HCT116 (cell line): ENCODE measurements at regions not wholly inside any gene's neighbourhood (a gene's known extent, or its start where the extent isn't known, plus 50 kb on each side); places are given as distances from the start of the nearest gene placed in this dataset.

Source experiments
- ATAC-seq: fragments of 200-7000 bp; cut with Tn5 transposase; 2 replicates; pipeline ENCODE4 v1.9.1; 2020; ENCODE audit warnings: mild to moderate bottlenecking, moderate library complexity
- BruUV-seq: library from RNA; stranded (reverse); fragments of 400-500 nt; replicated peaks from 2 replicates; lab custom pipeline; 2021; lab: Mats Ljungman, UMichigan
- CTCF ChIA-PET: fragments of 300-600 bp; sonication (Branson Sonifier 250); formaldehyde crosslinking; loops from one replicate; lab custom pipeline; 2021; ENCODE audit warnings: antibody characterized with exemption; lab: Charles Lee
- POLR2A ChIA-PET: fragments of 300-600, 350-600 bp; sonication (Branson Sonifier 250); formaldehyde crosslinking; loops from one replicate; lab custom pipeline; 2021; ENCODE audit warnings: antibody characterized with exemption; lab: Charles Lee
- RAD21 ChIA-PET, 2 experiments: fragments of 300-600 bp; sonication (Branson Sonifier 250); formaldehyde crosslinking; loops; one replicate each; lab custom pipeline; 2023; ENCODE audit warnings: low total read pairs in 2 of 2; ENCODE audit not compliant: uncharacterized antibody in 2 of 2, unreplicated experiment in 2 of 2, low non-redundant PET in 1 of 2; lab: Charles Lee
- DNase-seq: peaks from one replicate; pipeline ENCODE4 v3.0.0-alpha.2; 2010; ENCODE audit warnings: low read depth, low spot score
- H2AFZ ChIP-seq: fragments of 200-600 bp; shearing (Covaris generic), sonication (generic); 2 replicates; pipeline ENCODE4 v1.6.1; 2017; ENCODE audit warnings: low read depth, mixed run types, mixed read lengths, antibody characterized with exemption, low read length; ENCODE audit not compliant: poor library complexity, severe bottlenecking
- H3K27ac ChIP-seq: 2 replicates; pipeline ENCODE4 v1.5.1; 2012; ENCODE audit warnings: low read depth, low read length
- H3K27me3 ChIP-seq: fragments of 200-600 bp; sonication (generic); 2 replicates; pipeline ENCODE4 v1.6.1; 2016; ENCODE audit warnings: mixed run types, low read length, mixed read lengths; ENCODE audit not compliant: insufficient read depth
- H3K36me3 ChIP-seq, 2 experiments: fragments of 200-500 bp in 1 of 2; fragments of 200-600 bp in 1 of 2; sonication (Bioruptor generic) in 1 of 2; sonication (generic) in 1 of 2; 2 replicates each; pipeline versions ENCODE4 v1.5.1 to v1.6.1; 2014 to 2016; ENCODE audit warnings: low read length in 2 of 2, inconsistent platforms in 1 of 2, mixed read lengths in 1 of 2, mixed run types in 1 of 2; ENCODE audit not compliant: insufficient read depth in 2 of 2, control insufficient read depth in 1 of 2
- H3K4me1 ChIP-seq, 2 experiments: fragments of 200-600 bp in 1 of 2; sonication (generic) in 1 of 2; 2 replicates each; pipeline versions ENCODE4 v1.5.1 to v1.6.1; 2012 to 2017; ENCODE audit warnings: low read length in 2 of 2, inconsistent platforms in 1 of 2, mild to moderate bottlenecking in 1 of 2, mixed read lengths in 1 of 2, mixed run types in 1 of 2, moderate library complexity in 1 of 2; ENCODE audit not compliant: insufficient read depth in 2 of 2, control insufficient read depth in 1 of 2
- H3K4me2 ChIP-seq: fragments of 200-600 bp; sonication (generic); 2 replicates; pipeline ENCODE4 v1.6.1; 2017; ENCODE audit warnings: mixed run types, low read length, mixed read lengths
- H3K4me3 ChIP-seq, 2 experiments: fragments of 200-600 bp in 1 of 2; sonication (generic) in 1 of 2; replicated peaks in 1 of 2; 2 replicates each; pipeline ENCODE4 v1.5.1; 2011 to 2016; ENCODE audit warnings: low read length in 2 of 2, control low read depth in 1 of 2, low read depth in 1 of 2, mild to moderate bottlenecking in 1 of 2, mixed read lengths in 1 of 2, mixed run types in 1 of 2
- H3K79me2 ChIP-seq: fragments of 200-600 bp; sonication (generic); 2 replicates; pipeline ENCODE4 v1.6.1; 2017; ENCODE audit warnings: mild to moderate bottlenecking, mixed run types, low read length, moderate library complexity, mixed read lengths; ENCODE audit not compliant: insufficient read depth
- H3K9ac ChIP-seq: fragments of 200-600 bp; sonication (generic); 2 replicates; pipeline ENCODE4 v1.6.1; 2016; ENCODE audit warnings: low read length, mixed read lengths
- H3K9me2 ChIP-seq: fragments of 200-600 bp; sonication (generic), shearing (Covaris generic); 2 replicates; pipeline ENCODE4 v1.6.1; 2017; ENCODE audit warnings: mixed run types, mild to moderate bottlenecking, moderate library complexity; ENCODE audit not compliant: insufficient read depth
- H3K9me3 ChIP-seq, 2 experiments: fragments of 200-500 bp in 1 of 2; fragments of 200-600 bp in 1 of 2; sonication (Bioruptor generic) in 1 of 2; sonication (generic) in 1 of 2; 2 replicates each; pipeline ENCODE4 v1.6.1; 2014 to 2017; ENCODE audit warnings: low read length in 2 of 2, mixed read lengths in 2 of 2, inconsistent platforms in 1 of 2, low read depth in 1 of 2, mild to moderate bottlenecking in 1 of 2, mixed run types in 1 of 2, moderate library complexity in 1 of 2; ENCODE audit not compliant: control insufficient read depth in 1 of 2, insufficient read depth in 1 of 2
- H4K20me1 ChIP-seq: fragments of 200-600 bp; sonication (generic), shearing (Covaris generic); 2 replicates; pipeline ENCODE4 v1.6.1; 2017; ENCODE audit warnings: mixed run types, mild to moderate bottlenecking, moderate library complexity; ENCODE audit not compliant: insufficient read depth
- ATF3 ChIP-seq: IDR thresholded peaks from 2 replicates; pipeline ENCODE4 v1.6.1; 2012
- EGR1 ChIP-seq: IDR thresholded peaks from 2 replicates; pipeline ENCODE4 v1.6.1; 2012; ENCODE audit warnings: low read depth
- POLR2AphosphoS5 ChIP-seq: IDR thresholded peaks from 2 replicates; pipeline ENCODE4 v1.6.1; 2011; ENCODE audit warnings: mild to moderate bottlenecking, low read depth, low read length, moderate library complexity
- RAD21 ChIP-seq: IDR thresholded peaks from 2 replicates; pipeline ENCODE4 v1.6.1; 2012; ENCODE audit warnings: low read depth, mild to moderate bottlenecking
- SIN3A ChIP-seq: IDR thresholded peaks from 2 replicates; pipeline ENCODE4 v1.6.1; 2012; ENCODE audit warnings: low read depth
- ZBTB33 ChIP-seq: IDR thresholded peaks from 2 replicates; pipeline ENCODE4 v1.6.1; 2011; ENCODE audit warnings: mild to moderate bottlenecking, low read length, moderate library complexity; ENCODE audit not compliant: insufficient replicate concordance; ENCODE audit errors: extremely low read depth
- intact Hi-C: fragments of 100-400 bp; cut with micrococcal nuclease; formaldehyde crosslinking; loops from 2 replicates; pipeline ENCODE4 v1.10.0; 2022

- no TSS peak for BruUV-seq
- Histone ChIP-seq H4K20me1 (no peaks in the 10 kb centered on the region), H3K9me3 (no peaks in the 10 kb centered on the region), H3K27ac (no peak overlapping the region), H3K9ac (no peak overlapping the region), H2AFZ (no peak overlapping the region), H3K36me3 (no peaks in the 10 kb centered on the region), H3K79me2 (no peaks in the 10 kb centered on the region), H3K27me3 (peaks cover 9% of the 10 kb centered on the region; the same call in 1 of the 2 replicates), H3K4me3 (no peak overlapping the region), H3K4me1 (no peaks in the 10 kb centered on the region), H3K4me2 (no peak overlapping the region), H3K9me2 (no peaks in the 10 kb centered on the region)
- no peak for TF ChIP-seq ATF3
- ChIA-PET RAD21 (no interaction called here), POLR2A (no interaction called here), CTCF (no interaction called here)
- intact Hi-C loops: no loop called here
- ATAC-seq: no peak
- no peak for DNase-seq
Measured at GRCh38 chr1:213934649-213935048, 53.1 kb upstream of the PROX1 start.

- no peak overlapping the region for H3K4me3 ChIP-seq
- no peaks in the 10 kb centered on the region for H3K36me3 ChIP-seq
- no peaks in the 10 kb centered on the region for H3K9me3 ChIP-seq
- H3K79me2 ChIP-seq: no peaks in the 10 kb centered on the region
- H3K4me1 ChIP-seq: no peaks in the 10 kb centered on the region
- H3K4me2 ChIP-seq: no peak overlapping the region
- no peak overlapping the region for H3K27ac ChIP-seq
- ChIA-PET CTCF (no interaction called here), RAD21 (no interaction called here), POLR2A (no interaction called here)
- H3K9ac ChIP-seq: no peak overlapping the region
- DNase-seq (no peak), ATAC-seq (no peak)
- no peak for TF ChIP-seq EGR1
- TF ChIP-seq POLR2AphosphoS5: no peak
- TF ChIP-seq SIN3A: no peak
- TF ChIP-seq ZBTB33: no peak
- no peak for TF ChIP-seq RAD21
- no peak overlapping the region for H2AFZ ChIP-seq
- BruUV-seq: no TSS peak
- no peaks in the 10 kb centered on the region for H3K9me2 ChIP-seq
- no peaks in the 10 kb centered on the region for H3K27me3 ChIP-seq
- intact Hi-C loops: no loop called here
- H4K20me1 ChIP-seq: no peaks in the 10 kb centered on the region
Measured at GRCh38 chr1:213936571-213936970, 51.2 kb upstream of the PROX1 start.
